Neutrophil (primary cell): ENCODE measurements at regions not wholly inside any gene's neighbourhood (a gene's known extent, or its start where the extent isn't known, plus 50 kb on each side); places are given as distances from the start of the nearest gene placed in this dataset.

Experiments used
- H3K27ac ChIP-seq: fragments of 200-600 bp; sonication (generic); 2 replicates; pipeline ENCODE4 v1.5.1; 2016; ENCODE audit warnings: mild to moderate bottlenecking, moderate library complexity
- H3K27me3 ChIP-seq: fragments of 200-600 bp; sonication (generic); 2 replicates; pipeline ENCODE4 v1.6.0; 2016; ENCODE audit warnings: mild to moderate bottlenecking
- H3K36me3 ChIP-seq: fragments of 200-600 bp; sonication (generic); 2 replicates; pipeline ENCODE4 v1.5.1; 2017
- H3K4me1 ChIP-seq, 2 experiments: fragments of 200-600 bp in 1 of 2; sonication (generic) in 1 of 2; 1 replicate in 1 of 2; 2 replicates in 1 of 2; pipeline versions ENCODE4 v1.5.1 to v1.6.1; 2013 to 2016; ENCODE audit warnings: low read depth in 1 of 2, low read length in 1 of 2, mild to moderate bottlenecking in 1 of 2, moderate library complexity in 1 of 2; ENCODE audit not compliant: control insufficient read depth in 1 of 2, insufficient read depth in 1 of 2
- H3K4me3 ChIP-seq, 2 experiments: fragments of 200-600 bp in 1 of 2; sonication (generic) in 1 of 2; 1 replicate in 1 of 2; 2 replicates in 1 of 2; pipeline ENCODE4 v1.5.1; 2013 to 2016; ENCODE audit warnings: low read depth in 1 of 2, low read length in 1 of 2, mild to moderate bottlenecking in 1 of 2, moderate library complexity in 1 of 2
- H3K9me3 ChIP-seq: fragments of 200-600 bp; sonication (generic); 2 replicates; pipeline ENCODE4 v1.5.1; 2016
- CTCF ChIP-seq: fragments of 200-600 bp; sonication (generic); IDR thresholded peaks from 2 replicates; pipeline ENCODE4 v1.5.1; 2016; ENCODE audit warnings: antibody characterized with exemption

GRCh38 chr6:139886396-139886795 lies 511.9 kb upstream of the CITED2 start:
- Histone ChIP-seq H3K27me3 (no peaks in the 10 kb centered on the region), H3K9me3 (no peaks in the 10 kb centered on the region), H3K36me3 (no peaks in the 10 kb centered on the region), H3K27ac (no peak overlapping the region), H3K4me1 (peaks cover 21 to 25% of the 10 kb centered on the region in 2 experiments), H3K4me3 (no peak overlapping the region)
- TF ChIP-seq CTCF = no peak

- H3K36me3 ChIP-seq = no peaks in the 10 kb centered on the region
- H3K27me3 ChIP-seq = no peaks in the 10 kb centered on the region
- no peak overlapping the region for H3K4me3 ChIP-seq
- no peaks in the 10 kb centered on the region for H3K9me3 ChIP-seq
- H3K27ac ChIP-seq = peak overlapping the region; percentile 52
- TF ChIP-seq CTCF = no peak
- H3K4me1 ChIP-seq = peaks cover 21 to 25% of the 10 kb centered on the region in 2 experiments
Observed at GRCh38 chr6:139885909-139886308, 511.5 kb upstream of the CITED2 start.

GRCh38 chr6:139883776-139884175 lies 509.3 kb upstream of the CITED2 start:
- peaks cover 21 to 25% of the 10 kb centered on the region in 2 experiments for H3K4me1 ChIP-seq
- TF ChIP-seq CTCF = no peak
- H3K27ac ChIP-seq = peak overlapping the region; percentile 63
- no peaks in the 10 kb centered on the region for H3K27me3 ChIP-seq
- no peaks in the 10 kb centered on the region for H3K36me3 ChIP-seq
- H3K4me3 ChIP-seq = no peak overlapping the region
- no peaks in the 10 kb centered on the region for H3K9me3 ChIP-seq

- TF ChIP-seq CTCF = no peak
- no peaks in the 10 kb centered on the region for H3K9me3 ChIP-seq
- H3K27ac ChIP-seq = peak overlapping the region; percentile 63
- H3K4me1 ChIP-seq = peaks cover 21 to 25% of the 10 kb centered on the region in 2 experiments
- H3K36me3 ChIP-seq = no peaks in the 10 kb centered on the region
- H3K4me3 ChIP-seq = no peak overlapping the region
- no peaks in the 10 kb centered on the region for H3K27me3 ChIP-seq
Observed at GRCh38 chr6:139882977-139883728, 508.7 kb upstream of the CITED2 start.

GRCh38 chr6:139882234-139882633 lies 507.8 kb upstream of the CITED2 start:
- Histone ChIP-seq H3K36me3 (no peaks in the 10 kb centered on the region), H3K27ac (no peak overlapping the region), H3K4me3 (no peak overlapping the region), H3K4me1 (peaks cover 21 to 25% of the 10 kb centered on the region in 2 experiments), H3K27me3 (no peaks in the 10 kb centered on the region), H3K9me3 (no peaks in the 10 kb centered on the region)
- TF ChIP-seq CTCF = no peak
